Transverse colon (tissue), 4 donors: ENCODE measurements at regions not wholly inside any gene's neighbourhood (a gene's known extent, or its start where the extent isn't known, plus 50 kb on each side); places are given as distances from the start of the nearest gene placed in this dataset.

Experiments
- POLR2A ChIP-seq: fragments of 450-650 bp; IDR thresholded peaks from one replicate; pipeline ENCODE4 v1.6.1; 2016; ENCODE audit warnings: antibody characterized with exemption, mild to moderate bottlenecking, moderate library complexity
- POLR2AphosphoS5 ChIP-seq, 3 donors: sonication (generic); formaldehyde crosslinking; IDR thresholded peaks; one replicate each; pipeline ENCODE4 v1.6.1; 2016; ENCODE audit warnings: antibody characterized with exemption in 3 of 3
- TF ChIP-seq, protein P1 (sequence below), 5 experiments: fragments of 200-600 bp in 3 of 5; fragments of 450-650 bp in 2 of 5; sonication (generic) in 3 of 5; IDR thresholded peaks; 1 replicate in 2 of 5; 2 replicates in 3 of 5; pipeline ENCODE4 v1.5.1; 2016 to 2017; ENCODE audit warnings: antibody characterized with exemption in 5 of 5, inconsistent platforms in 3 of 5, mild to moderate bottlenecking in 2 of 5, moderate library complexity in 1 of 5

DNA sequence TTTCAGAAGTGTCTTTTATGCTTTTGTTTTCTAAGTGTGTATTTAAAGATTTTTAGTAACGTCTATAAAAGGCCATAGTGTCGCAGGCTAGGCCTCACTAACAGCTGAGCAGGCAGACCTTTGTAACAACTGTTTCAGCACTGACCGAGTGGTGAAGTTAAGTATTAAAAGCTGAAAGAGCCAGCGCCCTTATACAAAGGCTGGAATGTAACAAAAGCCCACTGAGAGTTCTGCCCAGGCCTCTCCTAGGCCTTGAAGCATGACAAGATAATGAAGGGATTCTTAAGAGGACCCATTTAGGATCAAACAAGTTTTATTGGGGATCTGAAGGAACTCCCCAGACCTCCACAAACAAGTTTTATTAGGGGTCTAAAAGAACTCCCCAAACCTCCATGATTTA lies 722.5 kb upstream of the PRKX start:
- TF ChIP-seq, protein P1, sequence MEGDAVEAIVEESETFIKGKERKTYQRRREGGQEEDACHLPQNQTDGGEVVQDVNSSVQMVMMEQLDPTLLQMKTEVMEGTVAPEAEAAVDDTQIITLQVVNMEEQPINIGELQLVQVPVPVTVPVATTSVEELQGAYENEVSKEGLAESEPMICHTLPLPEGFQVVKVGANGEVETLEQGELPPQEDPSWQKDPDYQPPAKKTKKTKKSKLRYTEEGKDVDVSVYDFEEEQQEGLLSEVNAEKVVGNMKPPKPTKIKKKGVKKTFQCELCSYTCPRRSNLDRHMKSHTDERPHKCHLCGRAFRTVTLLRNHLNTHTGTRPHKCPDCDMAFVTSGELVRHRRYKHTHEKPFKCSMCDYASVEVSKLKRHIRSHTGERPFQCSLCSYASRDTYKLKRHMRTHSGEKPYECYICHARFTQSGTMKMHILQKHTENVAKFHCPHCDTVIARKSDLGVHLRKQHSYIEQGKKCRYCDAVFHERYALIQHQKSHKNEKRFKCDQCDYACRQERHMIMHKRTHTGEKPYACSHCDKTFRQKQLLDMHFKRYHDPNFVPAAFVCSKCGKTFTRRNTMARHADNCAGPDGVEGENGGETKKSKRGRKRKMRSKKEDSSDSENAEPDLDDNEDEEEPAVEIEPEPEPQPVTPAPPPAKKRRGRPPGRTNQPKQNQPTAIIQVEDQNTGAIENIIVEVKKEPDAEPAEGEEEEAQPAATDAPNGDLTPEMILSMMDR (IDR thresholded peaks at IDR 0.05) = no peak
- no peak for TF ChIP-seq POLR2AphosphoS5 (IDR thresholded peaks at IDR 0.05)
- TF ChIP-seq POLR2A = no peak
